ENCODE measurements at regions not wholly inside any gene's neighbourhood (a gene's known extent, or its start where the extent isn't known, plus 50 kb on each side); places are given as distances from the start of the nearest gene placed in this dataset.

DNA sequence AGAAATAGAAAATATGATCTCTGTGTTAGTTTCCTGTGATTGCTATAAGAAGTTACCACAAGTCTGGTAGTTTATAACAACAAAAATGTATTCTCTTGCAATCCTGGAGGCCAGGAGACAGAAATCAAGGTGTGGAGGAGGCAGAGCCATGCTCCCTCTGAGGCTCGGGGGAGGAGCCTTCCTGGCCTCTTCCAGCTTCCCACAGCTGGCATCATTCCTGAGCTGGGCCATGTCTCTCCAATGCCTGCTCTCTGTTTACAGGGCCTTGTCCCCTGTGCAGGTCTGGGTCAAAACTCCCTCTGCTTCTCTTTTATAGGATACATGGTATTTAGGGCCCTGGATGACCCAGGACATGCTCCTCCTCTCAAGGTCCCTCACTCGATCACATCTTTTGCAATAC lies 81.3 kb upstream of the RET start:
- ATAC-seq: no peak
- DNase-seq: no peak
- intact Hi-C loops (cut with DNase I; ENCODE audit: low total_unique reads): no loop called here
- H3K4me1 ChIP-seq: no peaks in the 10 kb centered on the region
- no peaks in the 10 kb centered on the region for H3K9me3 ChIP-seq
- no peak overlapping the region for H3K4me3 ChIP-seq
- H3K27ac ChIP-seq: no peak overlapping the region
- TF ChIP-seq, protein P1, sequence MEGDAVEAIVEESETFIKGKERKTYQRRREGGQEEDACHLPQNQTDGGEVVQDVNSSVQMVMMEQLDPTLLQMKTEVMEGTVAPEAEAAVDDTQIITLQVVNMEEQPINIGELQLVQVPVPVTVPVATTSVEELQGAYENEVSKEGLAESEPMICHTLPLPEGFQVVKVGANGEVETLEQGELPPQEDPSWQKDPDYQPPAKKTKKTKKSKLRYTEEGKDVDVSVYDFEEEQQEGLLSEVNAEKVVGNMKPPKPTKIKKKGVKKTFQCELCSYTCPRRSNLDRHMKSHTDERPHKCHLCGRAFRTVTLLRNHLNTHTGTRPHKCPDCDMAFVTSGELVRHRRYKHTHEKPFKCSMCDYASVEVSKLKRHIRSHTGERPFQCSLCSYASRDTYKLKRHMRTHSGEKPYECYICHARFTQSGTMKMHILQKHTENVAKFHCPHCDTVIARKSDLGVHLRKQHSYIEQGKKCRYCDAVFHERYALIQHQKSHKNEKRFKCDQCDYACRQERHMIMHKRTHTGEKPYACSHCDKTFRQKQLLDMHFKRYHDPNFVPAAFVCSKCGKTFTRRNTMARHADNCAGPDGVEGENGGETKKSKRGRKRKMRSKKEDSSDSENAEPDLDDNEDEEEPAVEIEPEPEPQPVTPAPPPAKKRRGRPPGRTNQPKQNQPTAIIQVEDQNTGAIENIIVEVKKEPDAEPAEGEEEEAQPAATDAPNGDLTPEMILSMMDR (IDR thresholded peaks at IDR 0.05 in 4 of 5, conservative IDR thresholded peaks at IDR 0.05 in 1 of 5): no peak
- TF ChIP-seq POLR2A (IDR thresholded peaks at IDR 0.05): no peak
- in situ Hi-C loops (cut with MboI; ENCODE audit: low sequenced_read_pairs in 4 of 4): no loop called here
- no peaks in the 10 kb centered on the region for H3K36me3 ChIP-seq
- H3K27me3 ChIP-seq: no peaks in the 10 kb centered on the region

DNA sequence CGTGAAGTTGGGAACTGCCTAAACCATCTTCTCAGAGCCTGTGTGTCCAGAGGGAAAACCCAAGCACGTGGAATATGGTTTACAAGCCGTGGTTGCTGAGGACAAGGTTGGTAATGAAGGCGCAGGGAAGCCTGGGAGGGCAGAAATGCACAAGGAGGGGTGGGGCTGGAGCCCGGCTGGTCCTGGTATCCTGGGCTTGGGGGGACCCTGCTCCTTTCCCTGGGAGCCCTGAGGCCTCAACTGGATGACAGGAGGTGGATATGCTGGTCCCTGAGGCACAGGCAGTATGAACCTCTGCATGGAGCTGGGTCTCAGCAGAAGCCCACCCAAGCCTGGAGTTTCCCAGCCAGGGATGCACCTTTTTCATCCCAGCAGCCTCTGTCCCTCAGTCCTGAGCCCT lies 80.3 kb upstream of the RET start:
- no peak for DNase-seq
- intact Hi-C loops (cut with DNase I; ENCODE audit: low total_unique reads): no loop called here

DNA sequence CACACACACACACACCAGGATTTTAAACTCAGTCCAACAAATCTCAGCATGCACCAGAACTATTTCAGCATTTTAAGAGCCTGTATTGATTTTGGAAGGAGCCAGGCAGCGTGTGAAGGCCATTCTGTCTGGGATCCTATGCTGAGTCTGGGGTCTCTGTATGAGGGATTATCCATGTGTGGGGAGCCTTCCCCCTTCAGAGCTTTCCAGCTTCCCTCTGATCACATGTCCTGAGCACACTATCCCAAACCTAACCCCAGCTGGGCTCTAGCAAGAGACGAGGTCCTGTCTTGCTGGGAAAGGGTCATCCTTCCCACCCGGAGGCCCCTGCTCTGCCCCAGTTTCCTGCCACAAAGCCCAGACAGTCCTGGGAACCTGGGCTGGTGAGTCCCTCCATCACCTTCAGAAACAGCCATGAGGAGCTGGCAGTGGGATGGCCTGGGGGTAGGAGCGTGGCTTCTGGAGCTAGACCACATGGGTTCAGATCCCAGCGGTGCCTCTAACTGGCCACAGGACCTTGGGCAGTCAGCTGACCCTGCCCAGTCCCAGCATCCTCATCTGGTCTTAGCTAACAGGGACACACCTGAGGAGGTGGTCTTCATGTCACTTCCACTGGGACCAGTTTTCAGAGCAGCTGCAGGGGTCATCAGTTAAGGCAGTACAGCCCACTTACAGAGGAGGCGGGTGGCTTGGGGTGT lies 79.6 kb upstream of the RET start:
- TF ChIP-seq, protein P1 (IDR thresholded peaks at IDR 0.05 in 4 of 5, conservative IDR thresholded peaks at IDR 0.05 in 1 of 5): no peak
- no peak for TF ChIP-seq POLR2A (IDR thresholded peaks at IDR 0.05)
- no peaks in the 10 kb centered on the region for H3K9me3 ChIP-seq
- no peak for DNase-seq
- no peak overlapping the region for H3K27ac ChIP-seq
- no peaks in the 10 kb centered on the region for H3K27me3 ChIP-seq
- no peak for ATAC-seq
- no peaks in the 10 kb centered on the region for H3K36me3 ChIP-seq
- in situ Hi-C loops (cut with MboI; ENCODE audit: low sequenced_read_pairs in 4 of 4) (no loop called here), intact Hi-C loops (cut with DNase I; ENCODE audit: low total_unique reads) (no loop called here)
- H3K4me3 ChIP-seq: no peak overlapping the region
- H3K4me1 ChIP-seq: no peaks in the 10 kb centered on the region

More for the DNA sequence above, 80.3 kb upstream of the RET start:
- no peaks in the 10 kb centered on the region for H3K27me3 ChIP-seq
- H3K9me3 ChIP-seq: no peaks in the 10 kb centered on the region
- TF ChIP-seq, protein P1 (IDR thresholded peaks at IDR 0.05 in 4 of 5, conservative IDR thresholded peaks at IDR 0.05 in 1 of 5): no peak
- TF ChIP-seq POLR2A (IDR thresholded peaks at IDR 0.05): no peak
- H3K27ac ChIP-seq: no peak overlapping the region
- in situ Hi-C loops (cut with MboI; ENCODE audit: low sequenced_read_pairs in 4 of 4): no loop called here
- H3K36me3 ChIP-seq: no peaks in the 10 kb centered on the region
- no peak overlapping the region for H3K4me3 ChIP-seq
- ATAC-seq: no peak
- no peaks in the 10 kb centered on the region for H3K4me1 ChIP-seq

DNA sequence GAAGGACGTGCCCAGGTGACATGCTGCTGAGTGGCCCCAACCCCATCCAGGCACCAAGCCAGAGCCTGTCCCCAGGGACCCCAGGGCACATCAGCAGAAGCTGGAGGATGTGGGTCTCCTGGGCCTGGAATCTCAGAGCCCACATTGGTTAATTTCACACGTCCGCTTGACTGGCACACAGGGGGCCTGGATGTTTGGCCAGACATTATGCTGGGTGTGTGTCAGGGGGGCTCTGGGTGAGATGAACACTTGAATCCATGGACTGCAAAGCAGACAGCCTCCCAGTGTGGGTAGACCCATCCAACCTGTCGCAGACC lies 79.1 kb upstream of the RET start:
- intact Hi-C loops (cut with DNase I; ENCODE audit: low total_unique reads) (no loop called here), in situ Hi-C loops (cut with MboI; ENCODE audit: low sequenced_read_pairs in 4 of 4) (no loop called here)
- H3K27me3 ChIP-seq: no peaks in the 10 kb centered on the region
- DNase-seq (no peak), ATAC-seq (no peak)
- H3K36me3 ChIP-seq: no peaks in the 10 kb centered on the region
- no peak overlapping the region for H3K27ac ChIP-seq
- H3K4me3 ChIP-seq: no peak overlapping the region
- H3K9me3 ChIP-seq: no peaks in the 10 kb centered on the region
- H3K4me1 ChIP-seq: no peaks in the 10 kb centered on the region
- no peak for TF ChIP-seq POLR2A (IDR thresholded peaks at IDR 0.05)
- TF ChIP-seq, protein P1 (IDR thresholded peaks at IDR 0.05 in 4 of 5, conservative IDR thresholded peaks at IDR 0.05 in 1 of 5): no peak
